K562 (cell line): ENCODE measurements at regions not wholly inside any gene's neighbourhood (a gene's known extent, or its start where the extent isn't known, plus 50 kb on each side); places are given as distances from the start of the nearest gene placed in this dataset.

Experiments used
- ARHGAP35 ChIP-seq: fragments of 450-650 bp; IDR thresholded peaks from 2 replicates; pipeline ENCODE4 v1.6.1; 2018; ENCODE audit not compliant: partially characterized antibody
- BHLHE40 ChIP-seq: IDR thresholded peaks from 2 replicates; pipeline ENCODE4 v1.6.1; 2011; ENCODE audit warnings: low read length, improper control_type of control experiment
- ELF4 ChIP-seq: fragments of 450-650 bp; formaldehyde crosslinking; IDR thresholded peaks from 2 replicates; pipeline ENCODE4 v1.4.0; 2022; ENCODE audit warnings: missing genetic modification characterization
- GABPB2 ChIP-seq: fragments of 250-450 bp; sonication (Bioruptor Pico); conservative IDR thresholded peaks from 2 replicates; pipeline ENCODE4 v1.5.1; 2021; ENCODE audit warnings: mild to moderate bottlenecking
- LARP7 ChIP-seq: fragments of 450-650 bp; IDR thresholded peaks from 2 replicates; pipeline ENCODE4 v1.6.1; 2016
- MCM2 ChIP-seq: fragments of 450-650 bp; IDR thresholded peaks from 2 replicates; pipeline ENCODE4 v1.6.1; 2017; ENCODE audit warnings: low read depth, mild to moderate bottlenecking
- MGA ChIP-seq: fragments of 450-650 bp; IDR thresholded peaks from 2 replicates; pipeline ENCODE4 v1.6.1; 2016; ENCODE audit warnings: mild to moderate bottlenecking, moderate library complexity
- NFE2 ChIP-seq: IDR thresholded peaks from 2 replicates; pipeline ENCODE4 v1.6.1; 2014; ENCODE audit warnings: antibody characterized with exemption, low read depth
- PHF8 ChIP-seq: fragments of 200-600 bp; sonication (generic); IDR thresholded peaks from 2 replicates; pipeline ENCODE4 v1.6.1; 2012; ENCODE audit warnings: mixed run types, mild to moderate bottlenecking, inconsistent platforms, low read length, moderate library complexity, borderline replicate concordance
- ZFX ChIP-seq: sonication (generic); formaldehyde crosslinking; IDR thresholded peaks from 2 replicates; pipeline ENCODE4 v1.8.0; 2022; ENCODE audit warnings: mild to moderate bottlenecking, missing genetic modification reagents, moderate library complexity
- ZNF778 ChIP-seq: fragments of 450-650 bp; formaldehyde crosslinking; IDR thresholded peaks from 2 replicates; pipeline ENCODE4 v1.4.0; 2020; ENCODE audit warnings: mild to moderate bottlenecking, moderate library complexity
- TF ChIP-seq, protein P1 (sequence below): fragments of 150-350 bp; conservative IDR thresholded peaks from 2 replicates; pipeline ENCODE4 v1.6.1; 2014; ENCODE audit warnings: low read length

- TF ChIP-seq MGA (no peak), PHF8 (no peak), ELF4 (CRISPR knock-in tag) (no peak), ZFX (CRISPR knock-in tag) (no peak), GABPB2 (no peak), BHLHE40 (no peak), ZNF778 (CRISPR knock-in tag) (no peak), NFE2 (no peak), LARP7 (no peak), MCM2 (no peak), ARHGAP35 (no peak)
- TF ChIP-seq, protein P1, sequence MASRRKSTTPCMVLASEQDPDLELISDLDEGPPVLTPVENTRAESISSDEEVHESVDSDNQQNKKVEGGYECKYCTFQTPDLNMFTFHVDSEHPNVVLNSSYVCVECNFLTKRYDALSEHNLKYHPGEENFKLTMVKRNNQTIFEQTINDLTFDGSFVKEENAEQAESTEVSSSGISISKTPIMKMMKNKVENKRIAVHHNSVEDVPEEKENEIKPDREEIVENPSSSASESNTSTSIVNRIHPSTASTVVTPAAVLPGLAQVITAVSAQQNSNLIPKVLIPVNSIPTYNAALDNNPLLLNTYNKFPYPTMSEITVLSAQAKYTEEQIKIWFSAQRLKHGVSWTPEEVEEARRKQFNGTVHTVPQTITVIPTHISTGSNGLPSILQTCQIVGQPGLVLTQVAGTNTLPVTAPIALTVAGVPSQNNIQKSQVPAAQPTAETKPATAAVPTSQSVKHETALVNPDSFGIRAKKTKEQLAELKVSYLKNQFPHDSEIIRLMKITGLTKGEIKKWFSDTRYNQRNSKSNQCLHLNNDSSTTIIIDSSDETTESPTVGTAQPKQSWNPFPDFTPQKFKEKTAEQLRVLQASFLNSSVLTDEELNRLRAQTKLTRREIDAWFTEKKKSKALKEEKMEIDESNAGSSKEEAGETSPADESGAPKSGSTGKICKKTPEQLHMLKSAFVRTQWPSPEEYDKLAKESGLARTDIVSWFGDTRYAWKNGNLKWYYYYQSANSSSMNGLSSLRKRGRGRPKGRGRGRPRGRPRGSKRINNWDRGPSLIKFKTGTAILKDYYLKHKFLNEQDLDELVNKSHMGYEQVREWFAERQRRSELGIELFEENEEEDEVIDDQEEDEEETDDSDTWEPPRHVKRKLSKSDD: no peak
- TF ChIP-seq, all 486 proteins: peak for 0
Measured at GRCh38 chr2:223108351-223109050, 56.5 kb downstream of the KCNE4 start (continued).
